HG03196 (cell line): ENCODE measurements at regions not wholly inside any gene's neighbourhood (a gene's known extent, or its start where the extent isn't known, plus 50 kb on each side); places are given as distances from the start of the nearest gene placed in this dataset.

Experiments used
- ATAC-seq: cut with Tn5 transposase; IDR thresholded peaks from one replicate; pipeline ENCODE4 v1.9.1; 2021; ENCODE audit not compliant: unreplicated experiment

DNA sequence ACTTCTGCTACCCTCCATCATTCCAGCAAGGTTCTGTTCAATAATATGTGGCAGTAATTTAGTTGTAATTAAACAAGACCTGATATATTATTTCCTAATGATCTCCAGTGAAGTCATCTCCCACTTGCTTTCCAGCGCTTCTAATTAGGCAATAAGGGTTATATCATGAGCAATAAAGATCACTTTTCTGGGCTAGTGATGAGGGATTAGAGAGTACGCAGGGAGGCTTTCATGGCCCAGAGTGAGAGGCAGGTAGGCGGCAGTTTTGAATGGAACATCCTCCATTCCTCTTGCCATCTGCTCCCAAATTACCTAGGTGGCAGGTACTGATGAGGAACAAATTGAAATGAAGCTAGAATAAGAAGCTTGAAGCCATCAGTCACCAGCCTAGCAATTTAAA is 358.1 kb upstream of the SYT4 start:
- no peak for ATAC-seq

DNA sequence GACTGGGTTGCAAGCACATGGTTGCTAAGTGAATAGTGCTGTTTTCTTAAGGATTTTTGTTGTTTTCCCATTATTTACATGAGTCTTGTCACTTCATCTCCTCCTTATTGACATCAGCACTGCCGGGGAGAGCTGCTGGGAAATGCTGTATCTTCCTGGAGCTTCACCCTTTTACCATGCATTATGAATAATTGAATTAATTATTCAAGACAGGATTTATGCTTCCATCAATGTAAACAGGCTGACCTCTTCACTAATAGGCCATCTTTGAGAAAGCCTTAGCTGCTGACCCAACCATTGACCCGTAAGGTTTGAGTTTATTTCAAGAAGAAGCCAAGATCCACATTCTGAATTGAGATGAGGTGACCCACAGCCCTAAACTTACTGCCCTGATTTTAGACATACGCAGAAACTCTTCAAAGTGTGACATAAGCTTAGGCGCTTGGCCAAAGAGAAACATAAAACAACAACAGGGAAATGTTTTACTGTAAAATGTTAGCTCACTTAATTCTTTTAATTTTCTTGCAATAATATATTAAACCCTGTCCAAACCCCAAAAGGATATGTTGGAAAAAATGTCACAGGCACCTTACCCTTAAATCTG is 365.5 kb upstream of the SYT4 start:
- ATAC-seq, result no peak

DNA sequence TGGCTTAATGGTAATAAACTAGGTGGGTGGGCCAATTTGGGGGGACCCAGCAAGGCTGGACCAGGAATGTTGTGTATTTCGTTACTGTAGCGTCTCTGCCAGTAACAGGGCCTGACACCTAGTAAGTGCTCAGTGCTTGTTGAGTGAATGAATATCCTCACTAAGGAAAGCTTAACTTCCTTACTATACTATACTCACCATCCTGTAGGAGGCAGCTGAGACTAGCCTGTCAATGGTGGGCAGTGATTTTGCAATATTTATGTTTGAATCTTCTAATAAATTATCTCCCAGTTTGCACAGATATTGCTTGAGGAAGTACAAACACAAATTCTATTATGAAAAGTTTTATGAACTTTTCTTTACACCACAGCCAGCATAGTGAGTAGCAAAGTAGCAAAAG is 370.7 kb upstream of the SYT4 start:
- no peak for ATAC-seq

DNA sequence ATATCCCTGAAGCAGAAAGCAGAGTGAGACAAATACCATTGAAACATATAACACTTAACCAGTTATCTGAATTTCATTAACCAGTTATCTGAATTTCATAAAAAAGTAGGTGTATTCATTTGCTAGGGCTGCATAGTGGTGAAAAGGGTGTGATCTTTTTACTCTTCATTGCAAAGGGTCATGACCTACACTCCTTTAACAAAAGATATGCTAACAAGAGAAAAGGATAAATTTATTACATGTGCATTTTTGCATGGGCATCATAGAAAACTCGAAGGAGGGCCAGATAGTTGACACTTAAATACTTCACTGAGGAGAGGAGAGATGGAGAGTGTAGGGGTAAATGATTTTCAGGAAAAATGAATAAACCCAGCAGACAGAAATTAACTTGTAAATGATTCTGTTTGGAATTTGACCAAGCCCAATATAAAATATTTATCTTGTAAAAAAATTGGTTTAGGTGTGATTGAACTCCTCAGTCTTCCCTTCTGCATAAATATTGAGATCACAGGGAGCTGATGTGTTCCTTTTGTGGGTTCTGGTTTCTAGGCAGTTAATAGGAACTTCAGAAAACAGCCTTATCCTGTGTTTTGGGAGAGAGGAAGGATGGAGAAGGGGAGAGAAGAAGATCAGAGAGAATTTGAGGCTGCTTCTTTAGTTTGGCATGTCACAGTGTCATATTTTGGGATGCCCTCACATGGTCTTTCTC is 372.5 kb upstream of the SYT4 start:
- no peak for ATAC-seq

DNA sequence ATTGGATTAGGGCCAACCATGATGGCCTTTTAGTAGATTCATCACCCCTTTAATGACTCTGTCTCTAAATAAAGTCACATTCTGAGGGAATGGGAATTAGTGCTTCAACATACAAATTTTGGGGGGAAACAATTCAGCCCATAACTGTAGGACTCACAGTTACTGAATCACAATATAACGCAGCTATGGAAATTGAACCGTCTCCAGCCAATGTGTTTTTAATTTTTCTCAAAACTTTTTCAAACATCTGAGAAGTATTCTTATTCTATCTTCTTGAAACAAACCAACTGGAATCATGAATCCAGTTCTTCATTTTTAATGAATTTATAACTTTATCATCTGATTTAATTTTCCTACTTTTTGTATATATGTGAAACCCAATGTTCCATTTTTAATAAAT is 373.1 kb upstream of the SYT4 start:
- ATAC-seq, result no peak

DNA sequence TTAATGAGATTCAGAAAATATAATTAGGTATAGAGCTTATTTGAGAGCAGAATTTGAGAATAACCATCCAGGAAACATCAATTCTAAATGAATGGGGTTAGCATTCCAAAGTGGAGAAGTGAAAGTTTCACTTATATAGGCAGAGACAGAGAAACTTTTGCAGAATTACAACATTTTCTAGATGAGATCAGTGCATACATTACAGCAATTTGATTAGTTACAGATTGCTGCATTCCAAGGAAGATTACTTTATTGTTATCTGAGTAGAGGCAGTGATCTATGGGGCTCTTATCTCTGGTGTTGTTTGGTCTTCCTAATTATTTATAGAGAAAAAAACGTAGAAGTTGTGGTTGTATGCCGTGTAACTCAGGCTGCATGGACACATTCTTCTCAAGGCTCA is 373.8 kb upstream of the SYT4 start:
- ATAC-seq, result no peak

DNA sequence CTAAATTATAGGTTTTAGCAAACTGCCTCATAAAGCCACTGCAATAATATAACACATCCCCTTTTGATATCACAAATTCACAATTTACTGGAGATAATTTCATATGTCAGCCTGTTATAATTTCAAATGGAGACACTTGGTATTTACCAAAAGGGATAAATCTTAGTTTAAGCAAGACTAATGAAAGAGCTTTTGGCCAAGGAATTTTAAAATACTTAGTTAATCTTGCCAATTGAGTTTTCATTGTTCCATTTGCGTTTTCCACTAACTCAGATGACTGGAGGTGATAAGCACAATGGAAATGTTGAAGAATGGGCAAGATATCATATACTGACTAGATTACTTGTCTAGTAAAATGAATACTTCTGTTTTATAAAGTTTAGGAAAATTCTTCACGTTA is 379.3 kb upstream of the SYT4 start:
- ATAC-seq, result no peak

DNA sequence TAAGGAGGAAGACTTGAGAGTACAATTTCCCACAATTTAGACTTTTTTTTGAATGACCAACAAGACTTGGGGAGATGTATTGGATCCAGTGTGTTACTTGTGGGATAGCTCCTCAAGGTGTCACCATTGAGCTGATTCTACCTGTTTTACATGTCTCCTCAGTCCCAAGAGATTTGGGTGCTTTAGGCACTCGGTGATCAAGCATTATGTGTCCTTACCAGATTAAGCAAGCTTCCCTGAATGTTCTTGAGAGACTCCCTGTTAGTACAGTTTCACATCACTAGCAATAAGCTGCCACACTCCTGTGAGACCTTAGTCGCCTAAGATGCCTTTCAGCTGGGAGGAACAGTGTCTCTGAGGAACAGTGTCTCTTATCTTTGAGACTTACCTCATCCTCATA is 384.3 kb upstream of the SYT4 start:
- ATAC-seq, result no peak

DNA sequence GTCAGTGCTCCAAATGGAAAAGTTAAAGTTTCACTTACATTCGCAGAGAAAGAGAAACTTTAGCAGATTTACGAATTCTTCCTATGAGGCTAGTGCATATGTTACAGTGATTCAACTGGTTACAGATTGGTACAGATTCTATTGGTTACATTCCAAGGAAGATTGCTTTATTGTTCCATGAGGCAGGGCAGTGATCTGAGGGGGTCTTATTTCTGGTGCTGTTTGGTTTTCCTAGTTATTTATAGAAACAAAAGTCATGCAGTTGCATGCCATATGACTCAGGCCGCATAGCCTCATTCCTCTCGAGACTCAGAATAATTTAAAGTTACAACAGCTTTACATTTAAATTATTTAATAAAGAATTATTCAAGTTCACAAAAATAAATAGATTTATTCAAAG is 385.4 kb upstream of the SYT4 start:
- no peak for ATAC-seq

DNA sequence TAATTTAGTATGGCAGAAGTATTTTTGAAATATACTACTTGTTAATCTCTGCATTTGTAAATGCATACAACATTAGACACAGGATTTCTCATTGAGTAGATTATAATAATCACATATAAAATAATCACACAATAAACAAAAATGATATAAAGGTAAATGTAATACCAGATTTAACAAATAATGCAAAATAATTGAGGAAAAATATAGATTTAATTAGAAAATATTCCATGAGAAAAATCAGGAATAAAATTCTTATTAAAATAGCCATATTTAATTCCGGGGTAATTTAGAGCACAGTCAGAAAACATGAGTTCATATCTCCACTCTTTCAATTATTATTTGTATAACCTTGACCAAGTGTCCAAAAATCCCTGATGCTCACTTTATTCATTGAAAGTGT is 385.9 kb upstream of the SYT4 start:
- ATAC-seq, result no peak

DNA sequence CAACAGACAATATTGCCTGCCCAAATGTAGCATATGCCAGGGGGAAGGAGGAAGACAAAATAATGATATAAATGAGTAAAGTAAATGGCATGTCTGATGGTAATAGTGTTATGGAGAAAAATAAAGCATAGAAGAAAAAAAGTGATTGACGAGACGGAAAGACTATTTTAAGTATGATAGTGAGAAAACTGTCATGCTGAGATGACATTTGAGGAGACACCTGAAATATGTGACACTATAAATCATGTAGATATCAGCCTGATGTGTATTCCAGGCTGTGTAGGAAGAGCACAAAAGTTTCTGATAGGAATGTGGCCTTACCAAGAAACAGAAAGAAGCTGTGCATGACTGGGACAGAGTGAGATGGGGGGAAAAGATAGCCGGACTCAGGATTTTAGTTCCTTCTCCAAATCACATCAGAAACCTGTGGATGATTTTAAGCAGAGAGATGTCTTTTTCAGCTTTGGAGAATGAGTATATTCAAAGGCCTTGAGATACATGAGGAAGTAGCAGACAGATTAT is 387.3 kb upstream of the SYT4 start:
- no peak for ATAC-seq

DNA sequence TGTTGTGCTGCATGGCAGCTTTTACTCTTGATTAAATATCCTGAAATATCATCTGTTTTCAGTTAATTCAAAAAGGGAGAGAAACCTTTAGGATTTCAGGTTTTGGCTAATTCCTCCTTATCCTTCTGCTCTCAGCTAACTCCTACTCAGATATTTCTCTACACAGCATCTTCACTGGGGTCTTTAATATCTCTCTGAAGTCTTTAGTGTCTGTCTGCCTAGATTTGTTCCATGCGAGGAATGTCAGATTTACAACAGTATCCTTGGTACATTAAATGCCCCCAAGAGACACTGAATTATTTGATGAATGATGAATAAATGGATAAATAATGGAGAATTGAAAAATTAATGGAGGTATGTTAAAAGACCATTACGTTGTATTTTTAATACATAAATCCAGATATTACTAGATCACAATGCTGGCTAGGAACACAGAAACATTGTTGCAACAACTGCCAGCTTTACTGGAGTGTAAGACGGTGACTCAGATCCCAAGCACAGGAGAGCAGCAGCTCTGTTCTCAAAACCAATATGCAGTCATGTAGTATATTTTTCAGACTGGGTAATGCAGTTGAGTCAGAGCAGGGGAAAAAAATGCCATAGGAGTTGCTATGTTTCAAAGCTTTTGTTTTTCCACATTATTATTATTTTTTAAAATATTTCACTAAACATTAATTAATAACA is 388.0 kb upstream of the SYT4 start:
- ATAC-seq, result no peak

DNA sequence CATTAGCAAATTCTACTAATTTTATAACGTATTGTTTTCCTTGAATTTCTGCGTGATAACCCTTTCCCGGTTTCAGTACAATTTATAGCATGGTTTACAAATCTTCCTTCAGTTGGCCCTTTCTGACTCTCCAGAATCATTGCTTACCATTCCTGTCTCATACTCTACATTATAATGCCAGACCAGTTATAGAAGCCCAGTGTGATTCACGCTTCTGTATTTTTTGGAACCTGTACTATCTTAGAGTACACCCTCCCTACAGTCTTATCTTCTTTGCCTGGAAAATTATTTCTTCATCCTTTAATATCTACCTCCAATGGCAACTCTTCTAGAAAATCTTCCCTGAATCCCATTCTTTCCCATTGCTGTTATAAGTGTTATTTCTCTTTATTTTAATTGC is 391.6 kb upstream of the SYT4 start:
- no peak for ATAC-seq

DNA sequence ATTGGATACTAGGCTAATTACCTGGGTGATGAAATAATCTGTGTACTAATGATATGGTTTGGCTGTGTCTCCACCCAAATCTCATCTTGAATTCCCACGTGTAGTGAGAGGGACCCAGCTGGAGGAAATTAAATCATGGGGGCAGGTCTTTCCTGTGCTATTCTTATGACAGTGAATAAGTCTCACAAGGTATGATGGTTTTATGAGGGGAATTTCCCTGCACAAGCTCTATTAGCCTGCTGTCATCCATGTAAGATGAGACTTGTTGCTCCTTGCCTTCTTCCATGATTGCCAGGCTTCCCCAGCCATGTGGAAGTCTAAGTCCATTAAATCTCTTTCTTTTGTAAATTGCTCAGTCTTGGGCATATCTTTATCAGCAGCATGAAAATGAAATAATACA is 394.1 kb upstream of the SYT4 start:
- ATAC-seq, result no peak

DNA sequence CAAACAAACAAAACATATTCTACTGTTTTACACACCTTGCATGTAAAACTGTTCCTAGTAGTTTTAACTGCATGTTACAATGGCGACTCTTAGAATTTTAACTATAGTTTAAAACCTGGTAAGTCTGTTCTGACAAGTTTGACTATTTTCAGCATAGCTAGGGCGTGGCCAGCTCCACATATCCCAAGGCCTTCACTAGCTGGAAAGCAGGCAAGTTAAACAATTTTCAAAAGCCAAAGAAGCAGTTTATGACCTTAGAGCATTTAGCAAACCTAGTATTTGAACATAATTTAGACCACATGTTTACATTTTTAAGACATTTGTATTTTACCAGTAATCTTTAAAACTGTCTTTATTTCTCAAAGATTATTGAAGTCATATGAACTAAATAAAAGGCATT is 402.8 kb upstream of the SYT4 start:
- no peak for ATAC-seq

DNA sequence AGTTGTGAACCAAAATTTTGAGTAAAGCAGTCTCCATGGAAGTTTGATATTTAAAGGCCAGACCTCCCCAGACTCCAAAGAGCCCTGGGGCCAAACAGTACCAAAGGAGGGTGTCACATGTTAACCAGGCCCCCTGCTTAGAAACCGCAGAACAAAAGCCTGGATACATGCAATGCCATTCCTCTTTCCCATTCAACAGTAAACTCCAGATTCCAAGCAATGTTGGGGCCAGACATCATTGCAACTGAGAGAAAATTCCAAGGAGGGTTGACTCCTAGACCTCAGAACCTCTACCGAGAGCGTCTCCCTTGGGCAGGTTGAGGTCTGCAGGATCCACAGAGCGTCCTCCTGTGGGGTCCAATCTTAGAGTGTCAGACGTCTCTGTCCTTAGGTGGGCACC is 404.4 kb upstream of the SYT4 start:
- no peak for ATAC-seq

DNA sequence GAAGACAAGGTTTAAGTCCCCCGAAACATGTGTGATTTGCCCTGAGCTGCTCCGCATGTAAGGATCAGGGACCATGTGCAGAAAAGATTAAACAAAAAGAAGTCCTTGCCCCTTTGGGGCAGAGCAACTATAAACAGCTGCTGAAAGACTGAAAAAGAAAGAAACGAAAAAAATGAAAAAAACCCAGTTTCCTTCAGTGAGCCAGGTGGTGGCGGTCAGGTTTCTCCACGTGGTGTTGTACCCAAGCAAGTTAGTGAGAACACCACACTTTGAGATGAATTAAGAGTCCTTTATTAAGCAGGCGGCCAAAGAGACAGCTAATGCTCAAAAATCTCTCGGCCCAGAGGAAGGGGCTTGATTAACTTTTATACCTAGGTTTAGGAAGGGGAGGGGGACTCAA is 404.9 kb upstream of the SYT4 start:
- no peak for ATAC-seq

DNA sequence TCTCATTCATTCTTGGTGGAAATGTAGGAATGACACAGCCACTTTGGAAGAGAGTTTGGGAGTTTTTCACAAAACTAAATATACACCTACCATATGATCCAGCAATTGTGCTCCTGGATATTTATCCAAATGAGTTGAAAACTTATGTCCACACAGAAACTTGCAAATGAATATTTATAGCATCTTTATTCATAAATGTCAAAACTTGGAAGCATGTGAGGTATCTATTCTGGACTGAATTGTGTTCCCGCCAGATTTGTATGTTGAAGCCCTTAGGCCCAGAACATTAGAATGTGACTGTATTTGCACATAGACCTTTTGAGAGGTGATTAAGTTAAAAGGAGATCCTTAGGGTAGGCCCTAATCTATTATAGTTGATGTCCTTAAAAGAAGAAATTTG is 409.4 kb upstream of the SYT4 start:
- ATAC-seq, result no peak

DNA sequence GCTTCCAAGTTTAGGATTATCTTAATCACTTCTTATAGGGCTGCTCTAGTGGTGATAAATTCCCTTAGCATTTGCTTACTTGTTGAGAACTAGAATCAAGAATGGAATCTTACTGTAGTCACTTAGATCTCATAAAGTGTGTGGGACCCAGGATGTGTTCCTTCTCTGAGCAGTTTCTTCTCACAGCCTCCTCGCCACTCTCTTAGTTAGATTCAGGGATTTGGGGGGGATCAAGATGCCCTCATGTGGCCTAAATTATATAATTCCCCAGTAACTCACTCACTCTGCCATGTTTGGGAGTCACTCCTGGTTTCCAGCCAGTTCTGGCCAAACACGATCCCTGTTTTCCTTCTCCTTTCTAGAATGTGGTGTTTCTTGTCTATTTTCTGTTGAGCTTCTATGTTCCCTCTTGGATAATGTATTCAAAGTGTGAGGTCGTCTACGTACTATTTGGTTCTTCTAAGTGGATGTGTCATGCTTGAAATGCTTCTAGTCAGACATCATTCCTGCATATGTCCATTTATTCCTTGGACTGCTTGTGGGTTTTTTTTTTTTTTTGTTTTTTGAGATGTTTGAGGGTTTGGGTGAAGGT is 414.9 kb upstream of the SYT4 start:
- no peak for ATAC-seq

DNA sequence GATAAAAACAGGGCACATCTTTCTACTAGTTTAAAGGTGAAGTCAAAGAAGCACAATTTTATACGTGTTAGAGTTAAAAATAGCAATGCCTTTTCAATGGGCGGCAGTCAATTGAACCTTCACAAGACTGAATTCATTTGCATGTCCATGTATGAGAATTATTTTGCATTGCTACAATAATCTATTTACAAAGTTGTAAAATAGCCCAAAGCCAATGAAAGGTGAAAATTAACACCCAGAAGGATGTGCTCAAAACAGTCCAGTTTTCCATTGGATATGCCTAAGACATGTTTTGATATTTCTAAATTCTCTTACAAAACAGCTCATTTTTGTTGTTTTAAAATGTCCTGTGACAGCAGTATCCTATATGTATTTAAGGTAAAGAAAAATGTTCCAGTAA is 425.1 kb upstream of the SYT4 start:
- no peak for ATAC-seq

DNA sequence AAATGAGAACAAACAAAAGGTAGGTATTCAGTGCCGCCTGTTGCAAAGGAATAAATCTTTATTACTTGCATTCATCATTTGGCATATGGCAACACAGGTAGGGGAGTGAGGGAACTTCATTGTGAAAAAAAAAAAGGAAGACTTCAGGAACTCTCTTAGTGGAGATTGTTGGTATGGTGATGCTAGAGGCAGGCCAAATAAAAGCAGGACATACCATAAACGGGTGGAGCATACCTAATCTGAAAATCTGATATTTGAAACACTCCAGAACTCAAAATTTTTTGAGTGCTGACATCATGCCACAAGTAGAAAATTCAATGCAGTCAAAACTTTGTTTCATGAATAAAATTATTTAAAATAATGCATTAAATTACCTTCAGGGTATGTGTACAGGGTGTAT is 425.8 kb upstream of the SYT4 start:
- no peak for ATAC-seq

DNA sequence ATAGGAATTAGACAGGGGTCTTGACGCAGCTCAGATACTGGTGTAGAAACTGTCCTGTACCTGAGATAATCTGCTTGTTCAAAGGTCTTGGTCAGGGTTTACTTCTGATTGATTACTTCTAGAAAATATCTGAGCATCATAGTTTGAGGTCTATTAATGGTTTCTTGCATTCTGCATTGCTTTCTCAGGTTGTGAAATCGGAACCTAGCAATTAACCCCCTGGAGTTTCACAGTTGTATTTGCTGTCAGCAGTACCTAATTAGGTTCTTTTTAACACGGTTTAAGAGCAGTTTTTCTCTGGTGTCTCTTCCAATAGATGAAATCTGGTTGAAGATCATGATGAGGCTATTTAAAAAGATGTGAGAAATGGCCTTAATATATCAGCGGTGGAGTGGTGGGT is 428.6 kb upstream of the SYT4 start:
- no peak for ATAC-seq
